DLD1 (cell line): ENCODE measurements at regions not wholly inside any gene's neighbourhood (a gene's known extent, or its start where the extent isn't known, plus 50 kb on each side); places are given as distances from the start of the nearest gene placed in this dataset.

Experiments used
- in situ Hi-C: cut with HindIII; loops from 2 replicates; pipeline ENCODE4 v1.10.0; 2017; ENCODE audit warnings: low sequenced_read_pairs

DNA sequence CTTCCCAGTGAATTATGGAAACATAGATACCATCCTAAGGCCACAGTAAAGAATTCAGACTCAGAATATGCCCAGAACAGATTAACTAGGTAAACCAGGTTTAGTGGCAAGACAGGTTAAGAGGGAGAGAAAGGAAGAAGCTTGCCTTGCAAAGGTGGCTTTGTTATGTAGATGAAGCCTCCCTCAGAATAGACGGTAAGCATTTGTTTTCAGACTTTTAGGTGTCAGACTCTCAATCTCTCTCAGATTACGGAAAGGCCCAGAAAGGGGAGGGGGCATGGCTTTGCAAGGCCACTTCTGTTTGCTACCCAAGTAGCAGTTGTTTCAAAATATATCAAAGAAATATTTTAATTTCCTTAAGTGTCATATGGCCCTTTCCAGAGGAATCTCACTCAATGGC is 457.1 kb upstream of the BOD1L1 start:
- in situ Hi-C loops = no loop called here

DNA sequence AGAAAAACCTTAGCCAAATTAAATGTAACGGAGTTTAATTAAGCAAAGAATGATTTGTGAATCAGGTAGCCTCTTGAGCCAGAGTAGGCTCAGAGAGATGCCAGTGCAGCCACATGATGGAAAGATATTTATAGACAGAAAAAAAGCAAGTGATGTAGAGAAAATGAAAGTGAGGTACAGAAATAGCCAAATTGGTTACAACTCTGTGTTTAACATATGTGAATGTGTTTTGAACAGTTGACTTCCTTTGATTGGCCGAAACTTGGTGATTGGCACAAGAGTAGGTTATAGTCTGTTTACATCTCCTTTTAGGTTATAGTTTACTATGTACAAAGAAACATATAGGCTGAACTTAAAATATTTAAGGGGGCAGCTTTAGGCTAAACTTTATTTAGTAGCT is 459.9 kb upstream of the BOD1L1 start:
- in situ Hi-C loops = no loop called here

DNA sequence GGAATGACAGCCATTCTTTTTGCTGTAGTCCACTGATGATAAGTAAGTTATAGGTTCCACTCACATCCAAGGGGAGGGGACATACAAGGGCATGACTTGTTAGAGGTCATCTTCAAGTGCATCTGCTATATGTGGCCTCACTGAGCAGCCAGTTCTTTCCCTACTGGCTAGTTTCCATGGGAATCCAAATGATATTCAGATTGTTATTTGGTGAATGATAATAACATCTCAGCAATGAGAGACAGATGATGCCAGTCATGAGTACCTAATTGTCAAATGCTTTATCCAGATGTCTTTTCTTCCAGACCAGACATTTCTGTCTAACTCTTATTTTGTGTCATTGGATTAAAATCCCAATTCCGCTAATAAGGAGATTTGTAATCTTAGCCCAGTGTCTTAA is 460.4 kb upstream of the BOD1L1 start:
- in situ Hi-C loops = no loop called here

DNA sequence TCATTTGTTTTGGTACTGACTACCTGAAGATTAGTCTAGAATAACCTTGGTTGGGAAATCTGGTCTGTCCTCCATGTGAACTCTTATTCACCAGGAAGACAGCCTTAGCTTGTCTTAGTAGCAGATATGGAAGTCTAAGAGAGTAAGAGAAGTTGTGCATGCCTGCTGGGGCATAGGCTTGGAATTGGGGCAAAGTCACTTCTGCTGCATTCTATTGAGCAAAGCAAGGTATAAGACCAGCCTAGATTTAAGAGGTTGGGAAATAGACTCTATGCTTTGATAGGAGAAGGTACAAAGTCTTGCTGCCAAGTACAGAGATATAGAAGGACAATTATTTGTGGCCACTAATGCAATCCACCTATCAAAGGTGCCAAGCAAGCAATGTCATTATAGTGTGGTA is 464.0 kb upstream of the BOD1L1 start:
- in situ Hi-C loops = no loop called here

DNA sequence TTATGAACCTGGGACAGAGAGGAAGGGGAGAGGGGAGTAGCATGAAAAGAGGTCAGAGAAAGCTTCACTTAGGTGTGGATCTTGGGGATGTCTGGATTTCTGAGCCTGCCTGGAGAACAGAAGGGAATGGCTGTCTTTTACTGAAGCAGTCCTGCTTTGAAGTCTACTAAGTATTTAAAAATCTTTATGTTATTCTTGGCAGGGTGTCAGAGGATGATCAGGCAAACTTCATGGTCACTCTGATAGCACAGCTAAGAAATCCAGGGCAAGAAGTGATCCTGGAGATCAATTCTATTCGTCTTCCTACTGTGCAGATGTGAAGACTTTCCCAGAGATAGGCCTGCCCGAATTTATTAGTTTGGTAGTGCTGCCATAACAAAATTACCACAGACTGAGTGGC is 464.4 kb upstream of the BOD1L1 start:
- in situ Hi-C loops = no loop called here

DNA sequence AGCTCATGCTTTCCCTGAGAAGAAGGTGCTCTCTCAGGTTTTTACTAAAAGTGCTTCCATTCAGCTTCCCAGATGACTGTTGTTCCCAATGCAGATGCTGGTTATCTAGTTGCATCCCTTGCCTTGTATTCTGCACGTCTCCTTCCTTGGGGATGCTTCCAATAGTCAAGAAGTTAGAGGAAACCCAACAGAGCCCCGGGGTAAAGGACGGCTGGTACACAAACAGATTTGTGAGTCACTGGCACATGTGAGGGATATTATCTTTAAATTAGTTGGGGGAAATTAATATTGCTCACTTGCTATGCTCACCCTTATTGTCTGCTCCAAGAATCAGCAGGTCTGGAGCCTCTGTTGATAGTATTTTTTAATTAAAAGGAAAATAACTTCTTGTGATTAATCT is 465.2 kb upstream of the BOD1L1 start:
- in situ Hi-C loops = no loop called here

DNA sequence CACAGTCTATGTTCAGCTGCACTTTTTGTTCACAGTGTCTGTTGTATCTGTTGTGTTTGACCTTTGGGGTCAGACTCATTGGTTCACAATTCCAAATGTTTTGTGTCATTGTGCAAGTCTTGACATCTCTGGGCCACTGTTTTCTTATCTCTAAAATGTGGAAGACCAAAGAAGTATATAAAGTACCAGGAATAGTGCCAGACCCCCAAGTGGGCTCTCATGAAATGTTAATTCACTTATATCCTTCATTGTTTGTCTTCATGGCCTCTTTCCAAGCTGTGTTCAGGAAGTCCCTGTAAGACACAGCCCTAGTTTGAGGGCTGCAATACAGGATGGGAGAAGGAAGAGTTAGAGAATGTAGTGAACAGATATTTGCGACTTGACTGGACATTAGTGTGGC is 468.3 kb upstream of the BOD1L1 start:
- in situ Hi-C loops = no loop called here

DNA sequence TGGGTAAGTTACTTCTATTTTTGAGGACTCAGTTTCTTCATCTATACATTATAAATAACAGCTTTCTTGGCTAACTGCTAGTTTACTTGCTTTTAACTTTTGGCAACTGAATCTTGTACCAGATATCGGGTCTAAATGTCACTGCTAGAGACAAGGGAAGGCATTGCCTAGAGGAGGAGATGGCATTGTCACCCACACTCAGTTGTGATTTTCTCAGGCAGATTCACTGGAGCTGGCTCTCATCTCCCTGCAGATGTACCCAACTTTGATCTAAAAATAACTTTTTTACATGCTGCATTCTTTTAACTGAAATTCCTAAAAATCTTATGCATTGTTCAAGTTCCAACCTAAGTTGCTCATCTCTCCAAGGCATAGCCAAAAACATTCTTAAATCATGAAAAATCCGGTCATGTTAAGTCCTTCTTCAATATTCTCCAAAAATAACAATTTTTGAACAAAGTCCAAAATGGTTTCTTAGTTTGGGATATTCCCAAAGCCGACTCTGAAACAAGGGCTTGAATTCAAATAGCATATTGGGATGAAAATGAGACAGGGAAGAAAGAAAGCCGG is 469.0 kb upstream of the BOD1L1 start:
- in situ Hi-C loops = no loop called here

DNA sequence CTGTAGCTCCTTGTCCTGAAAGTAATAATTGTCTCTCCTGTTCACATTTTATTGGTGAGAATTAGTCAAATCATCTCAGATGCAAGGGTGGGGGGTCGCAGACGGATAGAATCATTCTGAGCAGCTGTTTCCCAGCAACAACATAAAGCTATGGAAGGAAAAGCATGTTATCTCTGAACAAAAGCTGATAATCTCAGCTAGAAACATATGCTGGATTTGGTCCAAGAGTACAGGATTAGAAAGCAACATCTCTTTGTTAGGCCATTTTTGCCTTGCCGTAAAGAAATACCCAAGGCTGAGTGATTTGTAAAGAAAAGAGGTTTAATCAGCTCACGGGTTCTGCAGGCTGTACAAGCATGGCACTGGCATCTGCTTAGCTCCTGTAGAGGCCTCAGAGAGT is 472.8 kb upstream of the BOD1L1 start:
- in situ Hi-C loops = no loop called here

DNA sequence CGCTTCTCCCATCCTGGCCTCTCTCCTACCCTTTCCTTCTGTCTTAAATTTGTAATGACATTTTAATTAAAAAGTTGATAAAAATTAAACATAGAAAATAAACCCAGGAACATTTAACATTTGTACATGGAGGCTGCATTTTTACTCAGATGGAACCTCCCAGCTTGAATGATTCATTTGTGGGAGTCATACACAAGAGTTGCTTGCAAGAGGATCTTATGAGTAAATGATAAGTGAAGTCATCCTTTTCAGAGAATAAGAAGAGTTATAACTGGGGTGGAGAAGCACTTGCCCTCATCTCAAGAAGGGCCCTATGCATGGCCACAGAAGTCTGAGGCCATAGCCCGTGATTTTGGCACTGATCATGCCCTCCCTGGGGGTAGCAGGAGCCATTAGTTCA is 482.9 kb upstream of the BOD1L1 start:
- in situ Hi-C loops = no loop called here

DNA sequence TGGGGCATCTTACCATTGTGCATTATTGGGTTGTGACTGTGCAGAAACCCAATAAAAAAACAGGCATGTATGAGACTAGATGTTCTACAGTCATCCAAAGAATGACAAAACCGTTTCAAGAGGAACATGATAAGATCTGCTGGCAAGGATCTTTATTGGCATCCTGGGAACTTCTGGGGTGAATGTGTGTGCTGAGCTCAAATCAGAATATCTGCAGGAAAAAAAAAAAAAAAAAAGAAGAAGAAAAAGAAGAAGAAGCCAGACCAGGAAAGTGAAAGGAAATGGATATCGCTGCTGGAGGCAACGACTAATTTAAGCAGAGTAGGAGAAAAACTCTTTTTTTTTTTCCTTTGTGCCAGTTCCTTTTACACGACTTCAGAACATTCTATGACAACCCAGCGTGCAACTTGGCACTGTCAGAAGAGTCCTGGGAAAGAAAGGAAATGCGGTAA is 484.2 kb upstream of the BOD1L1 start:
- in situ Hi-C loops = no loop called here

DNA sequence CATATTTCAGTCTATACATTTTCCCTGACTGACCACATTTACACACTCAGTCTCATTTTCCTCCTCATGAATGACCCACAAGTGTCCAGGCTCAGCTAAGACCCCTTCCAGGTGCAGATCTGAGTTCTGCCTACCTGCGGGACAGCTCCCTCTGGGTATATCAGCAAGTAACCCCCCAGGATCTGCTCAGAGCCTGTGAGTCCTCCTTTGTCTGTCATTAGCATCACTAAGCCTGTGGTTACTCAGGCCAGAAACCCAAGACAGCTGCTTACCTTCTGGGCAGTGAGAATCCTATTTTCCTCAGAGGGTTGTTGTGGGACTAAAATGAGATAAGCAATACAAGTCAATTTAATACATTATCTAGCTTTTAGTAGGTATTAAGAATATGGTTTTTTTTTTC is 487.6 kb upstream of the BOD1L1 start:
- in situ Hi-C loops = no loop called here

DNA sequence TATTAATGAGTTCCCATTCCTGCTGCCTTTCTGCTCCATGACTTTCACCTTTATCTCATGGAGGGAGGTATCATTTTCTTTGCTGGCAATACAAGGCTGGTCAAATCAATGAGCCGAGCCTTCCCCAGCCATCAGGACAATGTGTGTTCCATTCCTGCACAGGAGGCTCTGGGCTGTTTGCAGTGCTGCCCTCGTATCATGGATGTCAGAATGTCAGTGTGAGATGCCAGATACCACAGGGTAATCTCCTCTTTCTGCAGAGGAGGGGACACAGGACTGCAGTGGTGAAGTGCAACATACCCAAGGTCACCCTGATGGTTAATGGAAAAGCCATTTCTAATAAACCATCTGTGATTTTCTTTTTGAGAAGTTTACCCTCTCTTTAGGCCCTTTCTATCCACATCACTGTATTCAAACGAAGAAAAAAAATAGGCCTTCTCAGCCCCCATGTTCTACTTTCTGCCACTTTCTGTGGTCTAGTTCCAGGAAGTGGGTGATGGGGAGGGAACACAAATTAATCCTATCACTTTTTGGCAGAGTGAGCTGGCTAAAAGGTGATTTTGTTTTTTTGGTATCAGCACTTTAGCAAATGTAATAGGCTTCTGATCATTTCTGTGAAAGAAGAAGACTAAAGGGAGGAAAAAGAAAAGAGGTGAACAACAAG is 490.2 kb upstream of the BOD1L1 start:
- in situ Hi-C loops = no loop called here

DNA sequence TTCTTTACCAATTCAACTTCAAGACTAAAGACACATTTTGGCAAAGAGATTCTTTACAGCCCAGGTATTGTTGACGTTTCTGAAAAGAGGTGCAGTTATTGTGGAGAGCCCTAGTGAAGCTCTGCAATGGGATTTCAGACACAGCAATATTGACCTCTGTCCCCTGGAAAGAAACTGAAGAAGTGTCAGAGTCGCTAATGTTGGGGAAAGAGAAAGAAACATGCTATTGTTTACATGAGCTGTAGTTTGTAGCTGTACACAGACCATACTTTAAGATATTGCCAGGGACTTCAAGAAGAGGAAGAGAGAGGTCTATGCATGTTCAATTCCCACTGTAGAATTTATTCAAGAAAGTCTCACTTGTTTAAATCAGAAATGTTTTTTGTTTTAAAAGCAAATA is 497.3 kb upstream of the BOD1L1 start:
- in situ Hi-C loops = no loop called here

DNA sequence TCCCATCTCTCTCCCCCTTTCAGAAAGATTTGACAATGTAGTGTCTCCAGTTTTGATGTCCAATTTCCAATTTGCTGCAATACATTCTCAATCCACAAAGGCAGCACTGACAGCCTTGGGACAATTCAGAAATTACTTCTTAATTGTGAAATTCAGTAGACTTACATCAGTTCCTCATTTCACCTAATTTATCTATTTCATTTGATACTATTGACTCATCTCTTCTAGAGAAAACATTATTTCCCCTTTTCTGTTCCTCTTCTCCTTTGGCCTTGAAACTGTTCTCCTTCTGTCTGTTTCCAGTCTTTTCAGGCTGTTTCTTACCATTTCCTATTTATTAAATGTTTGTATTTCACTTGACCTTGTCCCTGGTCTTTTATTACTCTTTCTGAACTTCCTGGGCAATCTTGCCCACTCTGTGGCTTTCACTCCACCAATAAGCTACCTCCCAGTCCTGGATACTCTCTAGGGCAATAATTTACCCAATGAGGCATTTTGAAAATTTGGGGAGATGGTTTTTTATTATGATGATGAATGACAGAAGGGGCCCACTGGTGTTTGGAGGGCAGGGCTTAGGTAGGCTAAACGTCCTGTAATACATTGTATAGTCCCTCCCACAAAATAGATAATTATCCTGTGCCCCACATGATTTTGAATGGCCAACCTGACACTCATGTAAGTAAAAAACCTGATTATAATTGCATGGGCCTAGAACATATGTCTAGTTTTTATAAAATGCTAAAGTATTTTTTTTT is 498.0 kb upstream of the BOD1L1 start:
- in situ Hi-C loops = no loop called here

DNA sequence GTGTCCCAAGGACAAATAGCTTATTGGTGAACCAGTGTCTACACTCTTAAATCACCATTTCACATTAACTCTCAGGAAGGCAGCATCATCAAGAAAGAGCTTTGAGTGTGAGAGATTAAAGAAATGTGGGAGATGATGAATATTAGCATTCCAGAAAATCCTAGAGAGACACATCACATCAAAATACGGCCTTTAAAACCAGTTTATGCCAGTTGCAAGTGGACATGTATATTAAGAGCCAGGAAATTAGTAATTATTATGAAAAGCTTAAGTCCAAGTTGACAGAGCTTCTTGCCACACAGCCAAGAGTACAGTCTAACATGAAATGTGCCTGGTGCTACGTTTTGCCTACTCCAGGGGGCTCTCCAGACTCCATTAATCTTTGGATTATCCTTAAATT is 503.0 kb upstream of the BOD1L1 start:
- in situ Hi-C loops = no loop called here

DNA sequence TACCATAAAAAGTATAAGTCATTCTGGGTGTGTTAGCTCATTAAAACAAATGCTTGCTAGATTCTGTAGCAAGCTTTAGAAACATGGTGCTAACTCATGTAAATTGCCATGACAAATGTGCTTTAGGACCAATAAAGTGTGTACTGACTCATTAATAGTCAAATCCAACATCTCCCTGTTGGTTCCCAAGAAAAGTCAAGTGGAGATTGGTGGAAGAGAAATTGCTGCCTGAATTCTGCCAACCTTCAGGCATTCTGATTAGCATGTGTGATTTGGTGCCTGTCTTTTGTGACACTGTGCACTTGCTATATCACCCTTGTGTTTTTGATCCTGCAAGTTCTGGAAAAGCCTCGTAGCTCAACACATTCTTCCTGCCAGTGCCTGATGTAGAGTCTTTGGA is 503.8 kb upstream of the BOD1L1 start:
- in situ Hi-C loops = no loop called here

DNA sequence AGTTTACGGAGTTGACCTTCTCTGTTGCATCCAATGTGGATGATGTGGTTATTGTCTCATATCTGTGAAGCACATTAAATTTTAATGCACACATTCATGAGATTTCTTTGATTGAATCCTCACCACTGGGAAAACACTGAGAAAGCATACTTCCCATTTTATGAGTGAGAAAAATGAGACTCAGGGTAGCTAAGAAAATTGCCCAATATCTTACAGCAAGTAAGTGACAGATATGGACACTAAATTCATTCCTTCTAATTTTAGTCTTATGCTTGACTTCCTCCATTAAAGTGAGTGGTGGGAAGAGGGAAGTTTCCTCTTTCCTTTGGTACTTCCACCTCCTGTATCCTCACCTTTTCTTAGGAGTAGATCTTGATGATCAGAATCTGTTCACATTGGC is 504.8 kb upstream of the BOD1L1 start:
- in situ Hi-C loops = no loop called here

DNA sequence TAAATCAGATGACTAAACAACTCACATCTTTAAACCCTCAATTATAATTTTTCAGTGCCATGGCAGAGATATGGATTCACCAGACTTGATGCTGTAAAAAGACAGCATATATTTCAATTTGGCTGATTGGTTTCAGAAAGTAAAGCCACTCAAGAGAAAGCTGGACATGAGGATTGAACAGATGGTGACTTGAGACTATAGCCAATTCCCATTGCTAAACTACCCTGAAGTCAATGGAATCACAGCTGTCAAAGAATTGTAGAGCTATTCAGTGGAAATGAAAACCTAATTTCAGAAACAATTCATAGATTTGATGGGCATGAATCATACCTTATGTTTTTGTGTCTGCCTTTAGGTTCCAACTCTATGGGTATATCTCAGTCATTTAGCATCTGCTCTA is 510.6 kb upstream of the BOD1L1 start:
- in situ Hi-C loops = no loop called here

DNA sequence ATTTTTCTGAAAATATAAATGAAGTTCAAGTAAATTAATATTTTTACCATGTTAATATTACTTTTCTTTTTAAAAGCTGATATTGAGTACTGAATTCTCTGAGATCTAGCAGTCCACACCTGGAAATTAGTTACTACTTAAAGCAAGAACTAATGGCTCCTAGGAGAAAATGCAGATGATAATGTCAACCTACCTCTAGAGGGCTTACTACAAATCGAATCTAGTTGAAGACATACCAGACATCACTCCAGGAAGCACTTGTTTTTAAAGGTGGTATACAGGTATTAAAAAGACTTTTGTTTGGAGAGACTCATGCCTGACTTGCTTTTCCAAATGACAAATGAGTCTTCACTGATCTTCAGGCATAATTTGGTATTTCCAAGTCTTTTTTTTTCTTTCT is 516.4 kb upstream of the BOD1L1 start:
- in situ Hi-C loops = no loop called here

DNA sequence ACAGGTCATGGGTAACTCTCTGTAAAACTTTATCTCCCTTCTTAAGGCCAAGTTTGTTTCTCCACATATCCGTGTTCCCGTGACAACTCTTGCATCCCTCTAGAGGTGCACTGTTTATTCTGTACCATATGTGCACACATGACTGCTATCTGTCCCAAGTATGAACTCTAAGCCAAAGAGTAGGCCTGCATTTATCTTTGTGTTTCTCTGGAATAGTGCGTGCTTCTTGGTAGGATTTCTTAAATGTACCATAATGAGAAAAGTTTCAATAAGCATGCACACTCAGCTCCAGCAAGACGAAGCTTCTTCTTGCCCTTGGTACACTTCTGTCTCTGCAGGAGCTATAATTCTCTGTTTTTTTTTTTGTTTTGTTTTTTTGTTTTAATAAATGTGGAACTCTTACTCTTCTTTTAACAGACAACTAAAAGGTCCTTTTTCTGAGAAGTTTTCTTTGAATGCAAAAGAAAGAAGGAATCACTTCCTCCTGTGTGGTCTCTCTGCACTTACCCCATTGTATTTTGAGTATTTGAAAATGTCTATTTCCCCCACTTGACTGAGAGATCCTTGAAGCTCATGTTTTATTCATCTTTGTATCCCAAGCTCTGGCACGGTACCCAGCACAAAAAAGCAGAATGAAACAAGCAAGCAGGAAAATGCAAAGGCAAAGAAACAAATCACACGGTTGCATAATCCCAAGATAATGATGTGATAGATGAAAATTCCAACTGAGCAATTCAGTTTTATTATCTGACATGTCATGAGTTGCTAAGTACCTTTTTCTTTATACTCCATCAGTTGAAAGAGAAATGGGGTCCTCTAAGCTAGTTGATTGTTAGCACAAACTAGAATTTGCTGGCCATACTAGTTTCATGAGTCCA is 521.9 kb upstream of the BOD1L1 start:
- in situ Hi-C loops = no loop called here
